AG08396 (cell line): ENCODE measurements at regions not wholly inside any gene's neighbourhood (a gene's known extent, or its start where the extent isn't known, plus 50 kb on each side); places are given as distances from the start of the nearest gene placed in this dataset.

Experiments
- DNase-seq: peaks from one replicate; pipeline ENCODE4 v3.0.0; 2012; ENCODE audit warnings: low spot score, mixed read lengths

GRCh38 chr1:87508247-87508787 lies 179.6 kb downstream of the LMO4 start:
- DNase-seq: no peak

GRCh38 chr1:87510540-87510939 lies 181.9 kb downstream of the LMO4 start:
- DNase-seq: no peak

GRCh38 chr1:87511449-87511848 lies 182.8 kb downstream of the LMO4 start:
- no peak for DNase-seq

- DNase-seq: no peak
These were observed 183.8 kb downstream of the LMO4 start for GRCh38 chr1:87512431-87512830.

GRCh38 chr1:87513255-87513654 lies 184.6 kb downstream of the LMO4 start:
- DNase-seq: peak; percentile 57

- no peak for DNase-seq
These were observed 185.4 kb downstream of the LMO4 start for GRCh38 chr1:87513966-87514660.

- no peak for DNase-seq
These were observed 187.1 kb downstream of the LMO4 start for GRCh38 chr1:87515781-87516180.

- DNase-seq: no peak
These were observed 190.1 kb downstream of the LMO4 start for GRCh38 chr1:87518794-87519193.

- DNase-seq: no peak
These were observed 192.8 kb downstream of the LMO4 start for GRCh38 chr1:87521452-87521851.

GRCh38 chr1:87523466-87523865 lies 194.8 kb downstream of the LMO4 start:
- DNase-seq: no peak

- DNase-seq: no peak
These were observed 195.5 kb downstream of the LMO4 start for GRCh38 chr1:87524021-87524754.

GRCh38 chr1:87528754-87529517 lies 200.3 kb downstream of the LMO4 start:
- no peak for DNase-seq

GRCh38 chr1:87530042-87530807 lies 201.5 kb downstream of the LMO4 start:
- no peak for DNase-seq

- DNase-seq: no peak
These were observed 206.9 kb downstream of the LMO4 start for GRCh38 chr1:87535551-87535950.

GRCh38 chr1:87539147-87539546 lies 210.5 kb downstream of the LMO4 start:
- DNase-seq: no peak

- no peak for DNase-seq
These were observed 214.0 kb downstream of the LMO4 start for GRCh38 chr1:87542697-87543096.

GRCh38 chr1:87549738-87550137 lies 221.1 kb downstream of the LMO4 start:
- DNase-seq: no peak

GRCh38 chr1:87553511-87553910 lies 224.8 kb downstream of the LMO4 start:
- no peak for DNase-seq

GRCh38 chr1:87555366-87555765 lies 226.7 kb downstream of the LMO4 start:
- DNase-seq: no peak

GRCh38 chr1:87556326-87556725 lies 227.6 kb downstream of the LMO4 start:
- peak; percentile 12 for DNase-seq

- no peak for DNase-seq
These were observed 230.2 kb downstream of the LMO4 start for GRCh38 chr1:87558921-87559320.

GRCh38 chr1:87560137-87560536 lies 231.5 kb downstream of the LMO4 start:
- no peak for DNase-seq
